HCT116 (cell line): ENCODE measurements at regions not wholly inside any gene's neighbourhood (a gene's known extent, or its start where the extent isn't known, plus 50 kb on each side); places are given as distances from the start of the nearest gene placed in this dataset.

Experiments used
- ATAC-seq: fragments of 200-7000 bp; cut with Tn5 transposase; 2 replicates; pipeline ENCODE4 v1.9.1; 2020; ENCODE audit warnings: mild to moderate bottlenecking, moderate library complexity
- BruUV-seq: library from RNA; stranded (reverse); fragments of 400-500 nt; replicated peaks from 2 replicates; lab custom pipeline; 2021; lab: Mats Ljungman, UMichigan
- CTCF ChIA-PET: fragments of 300-600 bp; sonication (Branson Sonifier 250); formaldehyde crosslinking; loops from one replicate; lab custom pipeline; 2021; ENCODE audit warnings: antibody characterized with exemption; lab: Charles Lee
- POLR2A ChIA-PET: fragments of 300-600, 350-600 bp; sonication (Branson Sonifier 250); formaldehyde crosslinking; loops from one replicate; lab custom pipeline; 2021; ENCODE audit warnings: antibody characterized with exemption; lab: Charles Lee
- RAD21 ChIA-PET, 2 experiments: fragments of 300-600 bp; sonication (Branson Sonifier 250); formaldehyde crosslinking; loops; one replicate each; lab custom pipeline; 2023; ENCODE audit warnings: low total read pairs in 2 of 2; ENCODE audit not compliant: uncharacterized antibody in 2 of 2, unreplicated experiment in 2 of 2, low non-redundant PET in 1 of 2; lab: Charles Lee
- DNase-seq: peaks from one replicate; pipeline ENCODE4 v3.0.0-alpha.2; 2010; ENCODE audit warnings: low read depth, low spot score
- H2AFZ ChIP-seq: fragments of 200-600 bp; shearing (Covaris generic), sonication (generic); 2 replicates; pipeline ENCODE4 v1.6.1; 2017; ENCODE audit warnings: low read depth, mixed run types, mixed read lengths, antibody characterized with exemption, low read length; ENCODE audit not compliant: poor library complexity, severe bottlenecking
- H3K27ac ChIP-seq: 2 replicates; pipeline ENCODE4 v1.5.1; 2012; ENCODE audit warnings: low read depth, low read length
- H3K27me3 ChIP-seq: fragments of 200-600 bp; sonication (generic); 2 replicates; pipeline ENCODE4 v1.6.1; 2016; ENCODE audit warnings: mixed run types, low read length, mixed read lengths; ENCODE audit not compliant: insufficient read depth
- H3K36me3 ChIP-seq, 2 experiments: fragments of 200-500 bp in 1 of 2; fragments of 200-600 bp in 1 of 2; sonication (Bioruptor generic) in 1 of 2; sonication (generic) in 1 of 2; 2 replicates each; pipeline versions ENCODE4 v1.5.1 to v1.6.1; 2014 to 2016; ENCODE audit warnings: low read length in 2 of 2, inconsistent platforms in 1 of 2, mixed read lengths in 1 of 2, mixed run types in 1 of 2; ENCODE audit not compliant: insufficient read depth in 2 of 2, control insufficient read depth in 1 of 2
- H3K4me1 ChIP-seq, 2 experiments: fragments of 200-600 bp in 1 of 2; sonication (generic) in 1 of 2; 2 replicates each; pipeline versions ENCODE4 v1.5.1 to v1.6.1; 2012 to 2017; ENCODE audit warnings: low read length in 2 of 2, inconsistent platforms in 1 of 2, mild to moderate bottlenecking in 1 of 2, mixed read lengths in 1 of 2, mixed run types in 1 of 2, moderate library complexity in 1 of 2; ENCODE audit not compliant: insufficient read depth in 2 of 2, control insufficient read depth in 1 of 2
- H3K4me2 ChIP-seq: fragments of 200-600 bp; sonication (generic); 2 replicates; pipeline ENCODE4 v1.6.1; 2017; ENCODE audit warnings: mixed run types, low read length, mixed read lengths
- H3K4me3 ChIP-seq, 2 experiments: fragments of 200-600 bp in 1 of 2; sonication (generic) in 1 of 2; replicated peaks in 1 of 2; 2 replicates each; pipeline ENCODE4 v1.5.1; 2011 to 2016; ENCODE audit warnings: low read length in 2 of 2, control low read depth in 1 of 2, low read depth in 1 of 2, mild to moderate bottlenecking in 1 of 2, mixed read lengths in 1 of 2, mixed run types in 1 of 2
- H3K79me2 ChIP-seq: fragments of 200-600 bp; sonication (generic); 2 replicates; pipeline ENCODE4 v1.6.1; 2017; ENCODE audit warnings: mild to moderate bottlenecking, mixed run types, low read length, moderate library complexity, mixed read lengths; ENCODE audit not compliant: insufficient read depth
- H3K9ac ChIP-seq: fragments of 200-600 bp; sonication (generic); 2 replicates; pipeline ENCODE4 v1.6.1; 2016; ENCODE audit warnings: low read length, mixed read lengths
- H3K9me2 ChIP-seq: fragments of 200-600 bp; sonication (generic), shearing (Covaris generic); 2 replicates; pipeline ENCODE4 v1.6.1; 2017; ENCODE audit warnings: mixed run types, mild to moderate bottlenecking, moderate library complexity; ENCODE audit not compliant: insufficient read depth
- H3K9me3 ChIP-seq, 2 experiments: fragments of 200-500 bp in 1 of 2; fragments of 200-600 bp in 1 of 2; sonication (Bioruptor generic) in 1 of 2; sonication (generic) in 1 of 2; 2 replicates each; pipeline ENCODE4 v1.6.1; 2014 to 2017; ENCODE audit warnings: low read length in 2 of 2, mixed read lengths in 2 of 2, inconsistent platforms in 1 of 2, low read depth in 1 of 2, mild to moderate bottlenecking in 1 of 2, mixed run types in 1 of 2, moderate library complexity in 1 of 2; ENCODE audit not compliant: control insufficient read depth in 1 of 2, insufficient read depth in 1 of 2
- H4K20me1 ChIP-seq: fragments of 200-600 bp; sonication (generic), shearing (Covaris generic); 2 replicates; pipeline ENCODE4 v1.6.1; 2017; ENCODE audit warnings: mixed run types, mild to moderate bottlenecking, moderate library complexity; ENCODE audit not compliant: insufficient read depth
- RAD21 ChIP-seq: IDR thresholded peaks from 2 replicates; pipeline ENCODE4 v1.6.1; 2012; ENCODE audit warnings: low read depth, mild to moderate bottlenecking
- SIN3A ChIP-seq: IDR thresholded peaks from 2 replicates; pipeline ENCODE4 v1.6.1; 2012; ENCODE audit warnings: low read depth
- TCF7L2 ChIP-seq: IDR thresholded peaks from 2 replicates; pipeline ENCODE4 v1.7.0; 2011; ENCODE audit warnings: borderline replicate concordance, inconsistent platforms; ENCODE audit not compliant: insufficient read depth, insufficient read length; ENCODE audit errors: extremely low read depth
- intact Hi-C: fragments of 100-400 bp; cut with micrococcal nuclease; formaldehyde crosslinking; loops from 2 replicates; pipeline ENCODE4 v1.10.0; 2022
- TF ChIP-seq, protein P1 (sequence below), 3 experiments: fragments of 200-600 bp in 1 of 3; sonication (generic) in 1 of 3; IDR thresholded peaks in 2 of 3; conservative IDR thresholded peaks in 1 of 3; 2 replicates each; pipeline ENCODE4 v1.5.1; 2012 to 2017; ENCODE audit warnings: low read depth in 2 of 3, low read length in 2 of 3, antibody characterized with exemption in 1 of 3, borderline replicate concordance in 1 of 3, control low read depth in 1 of 3, mild to moderate bottlenecking in 1 of 3, mixed read lengths in 1 of 3, mixed run types in 1 of 3, moderate library complexity in 1 of 3; ENCODE audit not compliant: insufficient read depth in 1 of 3
- TF ChIP-seq, protein P2 (sequence below): IDR thresholded peaks from 2 replicates; pipeline ENCODE4 v1.6.1; 2011; ENCODE audit warnings: mild to moderate bottlenecking, low read length, moderate library complexity; ENCODE audit not compliant: insufficient replicate concordance; ENCODE audit errors: extremely low read depth
- TF ChIP-seq, protein P3 (sequence below): IDR thresholded peaks from 2 replicates; pipeline ENCODE4 v1.6.1; 2012

DNA sequence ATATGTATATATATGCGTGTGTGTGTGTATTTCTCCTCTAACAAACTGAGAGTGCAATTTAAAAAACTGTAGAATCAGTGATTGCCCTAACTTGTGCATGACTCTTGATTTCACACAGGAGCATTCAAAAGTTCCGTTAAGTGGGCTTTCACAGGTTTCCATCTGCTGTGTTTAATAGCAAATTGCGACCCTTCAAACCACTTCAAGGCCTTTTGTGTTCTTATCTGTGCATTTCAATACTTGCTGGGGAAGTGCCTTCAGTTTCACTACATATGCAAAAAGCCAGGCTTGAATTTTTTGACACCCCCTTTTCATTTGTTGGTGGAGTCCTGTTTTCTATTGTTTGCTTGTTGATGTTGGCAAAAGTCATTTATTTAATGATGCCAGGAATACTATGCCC is 158.0 kb downstream of the TM9SF2 start:
- Histone ChIP-seq H2AFZ (no peak overlapping the region), H3K27ac (no peak overlapping the region), H3K9ac (no peak overlapping the region), H3K9me2 (no peaks in the 10 kb centered on the region), H3K4me1 (peaks cover 11 to 23% of the 10 kb centered on the region in 2 experiments), H3K4me3 (no peak overlapping the region), H3K36me3 (no peaks in the 10 kb centered on the region), H3K9me3 (no peaks in the 10 kb centered on the region), H3K79me2 (no peaks in the 10 kb centered on the region), H3K4me2 (no peak overlapping the region), H4K20me1 (no peaks in the 10 kb centered on the region), H3K27me3 (no peaks in the 10 kb centered on the region)
- ChIA-PET CTCF (no interaction called here), POLR2A (no interaction called here), RAD21 (no interaction called here)
- DNase-seq (no peak), ATAC-seq (no peak)
- intact Hi-C loops = loop anchor here (5.0 kb wide), 4 partner anchors 258 to 1468 kb away; no protein-coding TSS in a partner anchor
- no TSS peak for BruUV-seq
- no peak for TF ChIP-seq TCF7L2
- TF ChIP-seq, all 23 proteins: peak for 0

DNA sequence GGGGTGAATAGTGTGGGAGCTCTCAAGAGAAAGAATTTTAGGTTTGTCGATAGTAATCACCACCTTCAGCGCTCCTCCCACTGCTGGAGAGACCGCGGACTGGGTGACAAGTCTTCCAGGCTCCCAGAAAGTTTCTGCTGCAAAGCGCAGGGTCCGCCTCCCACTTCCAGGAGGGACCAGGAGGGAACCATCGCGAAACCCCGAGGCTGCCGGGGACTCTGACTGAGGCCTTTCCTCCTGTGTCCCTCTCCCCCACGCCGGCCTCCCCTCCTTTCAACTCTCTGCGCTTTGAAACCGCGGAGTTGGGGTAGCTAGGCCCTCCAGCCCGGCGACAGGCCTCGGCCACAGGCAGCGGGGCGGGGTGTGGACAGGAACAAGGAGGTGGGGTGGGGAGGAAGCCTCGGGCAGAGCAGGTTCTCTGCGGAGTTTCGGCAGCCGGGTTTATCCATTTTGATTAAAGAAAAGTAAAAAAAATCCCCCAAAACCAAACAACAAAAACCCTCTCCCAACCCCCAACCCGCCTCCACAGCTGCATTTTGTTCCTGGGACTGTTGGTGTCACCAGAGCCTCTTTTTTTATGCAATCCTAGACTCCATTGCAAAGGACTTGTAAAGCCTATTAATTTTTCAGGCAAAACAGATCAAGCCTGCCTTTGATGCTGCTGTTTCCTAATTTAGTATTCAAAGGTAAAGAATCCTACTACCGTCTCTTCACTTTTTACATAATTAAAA is 157.2 kb downstream of the TM9SF2 start:
- H3K4me1 ChIP-seq = peaks cover 11 to 23% of the 10 kb centered on the region in 2 experiments
- no peak overlapping the region for H3K9ac ChIP-seq
- intact Hi-C loops = loop anchor here (5.0 kb wide), 4 partner anchors 259 to 1469 kb away; no protein-coding TSS in a partner anchor
- ATAC-seq (no peak), DNase-seq (no peak)
- H3K9me2 ChIP-seq = no peaks in the 10 kb centered on the region
- BruUV-seq = no TSS peak
- no peaks in the 10 kb centered on the region for H4K20me1 ChIP-seq
- ChIA-PET CTCF (no interaction called here), POLR2A (no interaction called here), RAD21 (no interaction called here)
- no peak overlapping the region for H3K4me2 ChIP-seq
- H2AFZ ChIP-seq = no peak overlapping the region
- H3K36me3 ChIP-seq = no peaks in the 10 kb centered on the region
- no peaks in the 10 kb centered on the region for H3K79me2 ChIP-seq
- TF ChIP-seq, protein P1, sequence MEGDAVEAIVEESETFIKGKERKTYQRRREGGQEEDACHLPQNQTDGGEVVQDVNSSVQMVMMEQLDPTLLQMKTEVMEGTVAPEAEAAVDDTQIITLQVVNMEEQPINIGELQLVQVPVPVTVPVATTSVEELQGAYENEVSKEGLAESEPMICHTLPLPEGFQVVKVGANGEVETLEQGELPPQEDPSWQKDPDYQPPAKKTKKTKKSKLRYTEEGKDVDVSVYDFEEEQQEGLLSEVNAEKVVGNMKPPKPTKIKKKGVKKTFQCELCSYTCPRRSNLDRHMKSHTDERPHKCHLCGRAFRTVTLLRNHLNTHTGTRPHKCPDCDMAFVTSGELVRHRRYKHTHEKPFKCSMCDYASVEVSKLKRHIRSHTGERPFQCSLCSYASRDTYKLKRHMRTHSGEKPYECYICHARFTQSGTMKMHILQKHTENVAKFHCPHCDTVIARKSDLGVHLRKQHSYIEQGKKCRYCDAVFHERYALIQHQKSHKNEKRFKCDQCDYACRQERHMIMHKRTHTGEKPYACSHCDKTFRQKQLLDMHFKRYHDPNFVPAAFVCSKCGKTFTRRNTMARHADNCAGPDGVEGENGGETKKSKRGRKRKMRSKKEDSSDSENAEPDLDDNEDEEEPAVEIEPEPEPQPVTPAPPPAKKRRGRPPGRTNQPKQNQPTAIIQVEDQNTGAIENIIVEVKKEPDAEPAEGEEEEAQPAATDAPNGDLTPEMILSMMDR (IDR thresholded peaks at IDR 0.05 in 2 of 3, conservative IDR thresholded peaks at IDR 0.05 in 1 of 3; ENCODE audit: borderline replicate concordance in 1 of 3, insufficient read depth in 1 of 3, low read depth in 2 of 3, low read length in 2 of 3) = peak in 2 of 3 experiments; percentile 17 to 27; a peak in 2 of 6 replicates
- TF ChIP-seq, protein P2, sequence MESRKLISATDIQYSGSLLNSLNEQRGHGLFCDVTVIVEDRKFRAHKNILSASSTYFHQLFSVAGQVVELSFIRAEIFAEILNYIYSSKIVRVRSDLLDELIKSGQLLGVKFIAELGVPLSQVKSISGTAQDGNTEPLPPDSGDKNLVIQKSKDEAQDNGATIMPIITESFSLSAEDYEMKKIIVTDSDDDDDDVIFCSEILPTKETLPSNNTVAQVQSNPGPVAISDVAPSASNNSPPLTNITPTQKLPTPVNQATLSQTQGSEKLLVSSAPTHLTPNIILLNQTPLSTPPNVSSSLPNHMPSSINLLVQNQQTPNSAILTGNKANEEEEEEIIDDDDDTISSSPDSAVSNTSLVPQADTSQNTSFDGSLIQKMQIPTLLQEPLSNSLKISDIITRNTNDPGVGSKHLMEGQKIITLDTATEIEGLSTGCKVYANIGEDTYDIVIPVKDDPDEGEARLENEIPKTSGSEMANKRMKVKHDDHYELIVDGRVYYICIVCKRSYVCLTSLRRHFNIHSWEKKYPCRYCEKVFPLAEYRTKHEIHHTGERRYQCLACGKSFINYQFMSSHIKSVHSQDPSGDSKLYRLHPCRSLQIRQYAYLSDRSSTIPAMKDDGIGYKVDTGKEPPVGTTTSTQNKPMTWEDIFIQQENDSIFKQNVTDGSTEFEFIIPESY = no peak
- TF ChIP-seq SIN3A (no peak), RAD21 (peak; percentile 57)
- TF ChIP-seq, protein P3, sequence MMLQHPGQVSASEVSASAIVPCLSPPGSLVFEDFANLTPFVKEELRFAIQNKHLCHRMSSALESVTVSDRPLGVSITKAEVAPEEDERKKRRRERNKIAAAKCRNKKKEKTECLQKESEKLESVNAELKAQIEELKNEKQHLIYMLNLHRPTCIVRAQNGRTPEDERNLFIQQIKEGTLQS = no peak
- H3K4me3 ChIP-seq = no peak overlapping the region
- no peaks in the 10 kb centered on the region for H3K27me3 ChIP-seq
- no peaks in the 10 kb centered on the region for H3K9me3 ChIP-seq
- no peak overlapping the region for H3K27ac ChIP-seq
